Caco-2 (cell line): ENCODE measurements at regions not wholly inside any gene's neighbourhood (a gene's known extent, or its start where the extent isn't known, plus 50 kb on each side); places are given as distances from the start of the nearest gene placed in this dataset.

Source experiments
- BruUV-seq: library from RNA; stranded (reverse); fragments of 400-500 nt; replicated peaks from 2 replicates; lab custom pipeline; 2021; lab: Mats Ljungman, UMichigan
- CTCF ChIA-PET: fragments of 300-600 bp; sonication (Branson Sonifier 250); formaldehyde crosslinking; loops from one replicate; lab custom pipeline; 2022; ENCODE audit warnings: antibody characterized with exemption; lab: Charles Lee
- POLR2A ChIA-PET: fragments of 300-600 bp; sonication (Branson Sonifier 250); formaldehyde crosslinking; loops from one replicate; lab custom pipeline; 2022; ENCODE audit warnings: antibody characterized with exemption; lab: Charles Lee
- DNase-seq, 2 experiments: peaks; one replicate each; pipeline versions ENCODE4 v3.0.0 to v3.0.0-alpha.2; 2020 to 2022
- H3K27me3 ChIP-seq: replicated peaks from 2 replicates; pipeline ENCODE4 v1.6.0; 2011; ENCODE audit warnings: low read length; ENCODE audit not compliant: control insufficient read depth, insufficient read depth
- H3K36me3 ChIP-seq: 2 replicates; pipeline ENCODE4 v1.5.1; 2011; ENCODE audit warnings: low read length; ENCODE audit not compliant: control insufficient read depth, insufficient read depth
- H3K4me1 ChIP-seq: fragments of 250-450 bp; sonication (Bioruptor Pico); 2 replicates; pipeline ENCODE4 v1.5.1; 2020; ENCODE audit warnings: mild to moderate bottlenecking
- H3K4me3 ChIP-seq: 2 replicates; pipeline ENCODE4 v1.5.1; 2011; ENCODE audit warnings: low read depth, mild to moderate bottlenecking, control low read depth, low read length
- H3K9me3 ChIP-seq: fragments of 250-450 bp; sonication (Bioruptor Pico); 2 replicates; pipeline ENCODE4 v1.5.1; 2020; ENCODE audit warnings: mild to moderate bottlenecking, moderate library complexity
- H3K27ac Mint-ChIP-seq: one replicate; pipeline ENCODE4 v1.8.0; 2022; ENCODE audit warnings: mixed read lengths; ENCODE audit not compliant: unreplicated experiment
- H3K27me3 Mint-ChIP-seq: one replicate; pipeline ENCODE4 v1.8.0; 2022; ENCODE audit warnings: mixed read lengths; ENCODE audit not compliant: insufficient read depth, unreplicated experiment
- H3K36me3 Mint-ChIP-seq: one replicate; pipeline ENCODE4 v1.8.0; 2022; ENCODE audit warnings: mild to moderate bottlenecking, mixed read lengths; ENCODE audit not compliant: insufficient read depth, unreplicated experiment
- H3K4me1 Mint-ChIP-seq: one replicate; pipeline ENCODE4 v1.8.0; 2022; ENCODE audit warnings: low read depth, mixed read lengths; ENCODE audit not compliant: unreplicated experiment
- H3K4me3 Mint-ChIP-seq: one replicate; pipeline ENCODE4 v1.8.0; 2022; ENCODE audit warnings: mild to moderate bottlenecking, moderate library complexity, mixed read lengths; ENCODE audit not compliant: unreplicated experiment
- H3K9me3 Mint-ChIP-seq: one replicate; pipeline ENCODE4 v1.8.0; 2022; ENCODE audit warnings: mixed read lengths; ENCODE audit not compliant: unreplicated experiment
- intact Hi-C: fragments of 100-400 bp; cut with micrococcal nuclease; formaldehyde crosslinking; loops from one replicate; pipeline ENCODE4 v1.10.0; 2022; ENCODE audit not compliant: unreplicated experiment
- TF ChIP-seq, protein P1 (sequence below), 2 experiments: fragments of 200-600 bp in 1 of 2; IDR thresholded peaks; 1 replicate in 1 of 2; 2 replicates in 1 of 2; pipeline versions ENCODE4 v1.5.1 to v1.8.0; 2011 to 2022; ENCODE audit warnings: antibody characterized with exemption in 1 of 2, control low read depth in 1 of 2, inconsistent platforms in 1 of 2, low read depth in 1 of 2, low read length in 1 of 2, mild to moderate bottlenecking in 1 of 2, moderate library complexity in 1 of 2; ENCODE audit not compliant: insufficient read depth in 1 of 2, severe bottlenecking in 1 of 2, unreplicated experiment in 1 of 2

- no TSS peak for BruUV-seq
- Mint-ChIP-seq H3K36me3 (no peaks in the 10 kb centered on the region), H3K27me3 (no peaks in the 10 kb centered on the region), H3K4me3 (no peak overlapping the region), H3K27ac (no peak overlapping the region), H3K9me3 (no peaks in the 10 kb centered on the region), H3K4me1 (no peaks in the 10 kb centered on the region)
- TF ChIP-seq, protein P1, sequence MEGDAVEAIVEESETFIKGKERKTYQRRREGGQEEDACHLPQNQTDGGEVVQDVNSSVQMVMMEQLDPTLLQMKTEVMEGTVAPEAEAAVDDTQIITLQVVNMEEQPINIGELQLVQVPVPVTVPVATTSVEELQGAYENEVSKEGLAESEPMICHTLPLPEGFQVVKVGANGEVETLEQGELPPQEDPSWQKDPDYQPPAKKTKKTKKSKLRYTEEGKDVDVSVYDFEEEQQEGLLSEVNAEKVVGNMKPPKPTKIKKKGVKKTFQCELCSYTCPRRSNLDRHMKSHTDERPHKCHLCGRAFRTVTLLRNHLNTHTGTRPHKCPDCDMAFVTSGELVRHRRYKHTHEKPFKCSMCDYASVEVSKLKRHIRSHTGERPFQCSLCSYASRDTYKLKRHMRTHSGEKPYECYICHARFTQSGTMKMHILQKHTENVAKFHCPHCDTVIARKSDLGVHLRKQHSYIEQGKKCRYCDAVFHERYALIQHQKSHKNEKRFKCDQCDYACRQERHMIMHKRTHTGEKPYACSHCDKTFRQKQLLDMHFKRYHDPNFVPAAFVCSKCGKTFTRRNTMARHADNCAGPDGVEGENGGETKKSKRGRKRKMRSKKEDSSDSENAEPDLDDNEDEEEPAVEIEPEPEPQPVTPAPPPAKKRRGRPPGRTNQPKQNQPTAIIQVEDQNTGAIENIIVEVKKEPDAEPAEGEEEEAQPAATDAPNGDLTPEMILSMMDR (IDR thresholded peaks at IDR 0.05; ENCODE audit: insufficient read depth in 1 of 2, low read depth in 1 of 2, low read length in 1 of 2, severe bottlenecking in 1 of 2, unreplicated experiment in 1 of 2) = no peak
- Histone ChIP-seq H3K36me3 (no peaks in the 10 kb centered on the region), H3K4me3 (no peak overlapping the region), H3K9me3 (no peaks in the 10 kb centered on the region), H3K27me3 (no peaks in the 10 kb centered on the region), H3K4me1 (no peaks in the 10 kb centered on the region)
- intact Hi-C loops = no loop called here
- no peak for DNase-seq
- POLR2A ChIA-PET = no interaction called here
- CTCF ChIA-PET = no interaction called here
Observed at GRCh38 chr18:52283927-52284326, 56.1 kb upstream of the DCC start.

DNA sequence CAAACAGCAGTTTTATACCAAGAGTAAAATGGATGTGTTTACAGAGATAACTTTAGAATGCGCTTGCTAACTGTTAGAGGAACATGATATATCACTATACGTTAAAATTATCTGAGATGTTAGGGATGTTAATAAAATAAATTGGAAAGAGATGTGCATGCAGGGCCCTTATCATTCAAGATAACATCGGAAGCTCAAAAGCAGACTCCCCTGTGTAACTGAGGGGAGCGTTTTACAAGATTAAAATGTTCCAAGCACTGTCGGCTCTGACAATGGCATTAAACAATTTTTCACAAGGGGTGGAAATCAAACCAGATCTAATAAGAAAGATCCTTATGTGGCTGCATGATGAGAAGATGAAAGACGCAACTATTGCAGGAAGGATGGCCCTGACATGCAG lies 53.3 kb upstream of the DCC start:
- Mint-ChIP-seq H3K27ac (no peak overlapping the region), H3K4me3 (no peak overlapping the region), H3K4me1 (no peaks in the 10 kb centered on the region), H3K36me3 (no peaks in the 10 kb centered on the region), H3K9me3 (no peaks in the 10 kb centered on the region), H3K27me3 (no peaks in the 10 kb centered on the region)
- Histone ChIP-seq H3K36me3 (no peaks in the 10 kb centered on the region), H3K4me1 (no peaks in the 10 kb centered on the region), H3K4me3 (no peak overlapping the region), H3K9me3 (no peaks in the 10 kb centered on the region), H3K27me3 (no peaks in the 10 kb centered on the region)
- DNase-seq = no peak
- intact Hi-C loops = no loop called here
- BruUV-seq = no TSS peak
- ChIA-PET POLR2A (no interaction called here), CTCF (no interaction called here)
- TF ChIP-seq, protein P1 (IDR thresholded peaks at IDR 0.05; ENCODE audit: insufficient read depth in 1 of 2, low read depth in 1 of 2, low read length in 1 of 2, severe bottlenecking in 1 of 2, unreplicated experiment in 1 of 2) = no peak

DNA sequence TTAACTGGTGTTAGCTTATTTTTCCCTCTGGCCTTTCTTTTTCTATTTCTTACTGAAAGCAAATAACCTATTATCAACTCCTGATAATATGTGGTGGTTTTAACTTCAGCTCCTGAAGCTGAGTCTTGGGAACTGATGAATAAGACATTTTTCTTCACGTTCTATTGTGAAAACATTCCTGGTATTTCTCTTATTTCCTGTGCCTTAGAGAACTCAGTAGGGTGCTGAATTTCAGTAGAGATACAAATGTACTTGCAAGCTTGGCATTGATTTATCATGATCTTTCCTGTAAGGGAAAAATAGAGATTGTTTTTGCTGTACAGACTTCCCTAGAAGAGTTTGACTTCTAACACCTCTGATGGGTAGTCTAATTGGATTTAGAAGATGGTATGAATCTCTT lies 52.8 kb upstream of the DCC start:
- ChIA-PET POLR2A (no interaction called here), CTCF (no interaction called here)
- TF ChIP-seq, protein P1 (IDR thresholded peaks at IDR 0.05; ENCODE audit: insufficient read depth in 1 of 2, low read depth in 1 of 2, low read length in 1 of 2, severe bottlenecking in 1 of 2, unreplicated experiment in 1 of 2) = no peak

More for the DNA sequence above, 52.8 kb upstream of the DCC start:
- Mint-ChIP-seq H3K36me3 (no peaks in the 10 kb centered on the region), H3K27me3 (no peaks in the 10 kb centered on the region), H3K4me1 (no peaks in the 10 kb centered on the region), H3K4me3 (no peak overlapping the region), H3K9me3 (no peaks in the 10 kb centered on the region), H3K27ac (no peak overlapping the region)
- DNase-seq = no peak
- intact Hi-C loops = no loop called here
- Histone ChIP-seq H3K4me3 (no peak overlapping the region), H3K9me3 (no peaks in the 10 kb centered on the region), H3K27me3 (no peaks in the 10 kb centered on the region), H3K4me1 (no peaks in the 10 kb centered on the region), H3K36me3 (no peaks in the 10 kb centered on the region)
- BruUV-seq = no TSS peak
